SKM-1 (cell line): ENCODE measurements at regions not wholly inside any gene's neighbourhood (a gene's known extent, or its start where the extent isn't known, plus 50 kb on each side); places are given as distances from the start of the nearest gene placed in this dataset.
"Not testable (repeated sequence)": the region's sequence is repeated elsewhere in the genome, so short reads cannot be mapped to it uniquely, and the experiment has no call there.

Source experiments
- DNase-seq: peaks from one replicate; lab custom pipeline; 2025; ENCODE audit not compliant: unreplicated experiment; lab: John Stamatoyannopoulos, UW

DNA sequence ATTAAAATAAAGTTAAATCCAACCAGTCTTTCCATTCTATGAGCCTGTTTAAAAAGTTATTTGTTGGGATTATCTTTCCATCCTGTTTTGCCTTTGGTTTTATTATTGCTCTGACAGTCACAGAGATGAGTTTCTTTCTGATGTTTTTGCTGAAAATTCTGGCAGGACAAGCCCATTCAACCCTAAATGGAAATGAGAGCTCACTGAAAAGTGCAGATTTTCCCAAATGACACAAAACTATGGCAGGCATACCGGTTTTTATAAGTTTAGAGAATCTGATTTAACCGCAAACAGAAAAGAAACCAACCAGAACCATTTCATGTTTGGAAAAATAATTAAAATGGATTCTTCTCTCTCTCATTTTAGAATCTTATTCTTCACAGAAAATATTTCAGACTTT, 238.1 kb upstream of the SGO1 start:
- DNase-seq, result no peak

DNA sequence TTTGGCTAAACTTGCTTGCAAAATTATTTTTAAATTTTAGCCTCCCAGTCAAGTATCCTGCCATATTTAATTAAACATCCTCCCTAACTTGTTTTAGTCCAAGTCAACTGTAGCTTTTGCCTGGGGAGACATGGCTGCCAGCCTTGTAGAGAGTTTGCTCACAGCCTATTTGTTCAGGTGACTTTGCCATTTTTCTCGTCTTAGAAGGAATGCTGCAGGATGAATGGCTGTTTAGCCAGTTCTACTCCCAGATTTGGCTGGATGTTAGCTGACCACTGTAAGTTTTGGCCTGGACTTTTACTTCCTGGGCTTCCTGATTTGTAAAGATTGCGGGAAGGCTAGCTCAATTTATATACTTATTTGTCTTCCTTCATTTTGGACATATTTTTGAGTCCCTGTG, 236.4 kb upstream of the SGO1 start:
- DNase-seq, result no peak

DNA sequence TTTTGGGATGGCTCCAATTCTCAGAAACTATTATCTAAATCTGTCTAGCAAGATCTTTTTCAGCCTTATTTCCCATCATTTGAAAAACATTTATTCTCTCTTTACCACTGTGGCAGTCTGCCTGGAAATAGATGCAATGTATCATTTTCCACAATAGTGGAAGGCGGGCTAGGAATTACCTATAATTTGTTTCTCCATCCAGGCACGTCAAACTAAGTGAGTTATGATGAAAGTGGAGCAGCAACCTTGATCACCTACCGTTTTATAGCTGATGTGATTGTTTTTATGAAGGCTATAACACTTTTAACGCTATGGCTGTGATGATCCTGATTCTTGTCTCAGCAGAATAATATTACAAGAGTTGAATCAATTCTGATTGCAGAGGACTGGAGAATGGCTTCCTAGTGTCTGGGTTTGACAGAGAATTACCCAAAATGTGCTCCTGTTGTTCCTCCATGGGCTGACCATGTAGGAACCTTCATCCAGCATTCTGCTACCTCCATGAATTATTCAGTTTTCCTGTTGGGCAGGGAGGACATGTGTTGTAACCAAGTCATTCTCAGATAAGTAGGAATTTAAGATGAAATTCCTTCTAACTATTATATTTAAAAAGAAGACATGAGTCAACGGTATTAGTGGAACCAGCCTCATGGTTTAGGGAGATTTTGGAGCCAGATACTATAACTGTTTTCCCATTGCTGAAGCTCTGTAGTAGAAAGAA, 231.5 kb upstream of the SGO1 start:
- DNase-seq, result no peak

DNA sequence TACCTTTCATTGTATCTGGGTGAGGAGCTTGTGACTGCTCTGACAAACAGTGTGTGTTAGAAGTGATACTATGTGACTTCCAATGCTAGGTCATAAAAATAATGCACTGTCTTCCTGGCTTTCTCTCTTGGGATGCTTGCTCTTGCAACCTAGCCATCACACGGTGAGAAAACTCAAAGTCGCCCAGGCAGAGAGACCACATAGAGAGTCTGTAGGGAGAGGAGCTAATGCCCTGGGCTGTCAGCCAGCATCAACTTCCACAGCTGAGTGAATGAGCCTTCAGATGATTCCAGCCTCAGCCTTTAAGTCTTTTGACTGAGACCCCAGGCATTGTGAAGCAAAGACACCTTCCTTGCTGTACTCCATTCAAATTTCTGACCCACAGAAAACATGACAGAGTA, 220.6 kb upstream of the SGO1 start:
- no peak for DNase-seq

DNA sequence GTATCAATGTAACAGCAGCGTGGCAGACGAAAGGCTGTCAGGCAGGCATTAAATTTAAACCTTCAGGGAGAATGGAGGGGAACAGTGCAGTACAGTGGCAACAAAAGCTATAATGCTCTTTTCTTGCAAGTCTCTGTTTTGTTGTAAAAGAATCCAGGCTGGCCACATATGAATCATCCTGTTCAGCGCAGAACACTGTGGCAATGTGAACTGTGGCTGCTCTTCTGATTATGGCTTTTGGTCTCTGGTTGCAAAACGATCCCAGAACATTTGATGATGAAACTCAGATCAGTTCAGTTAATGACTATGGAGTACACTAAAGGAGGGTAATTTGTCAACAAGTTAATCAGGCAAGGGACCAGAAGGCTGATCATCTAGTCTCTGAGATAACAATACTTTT, 219.7 kb upstream of the SGO1 start:
- DNase-seq, result peak; percentile 20

DNA sequence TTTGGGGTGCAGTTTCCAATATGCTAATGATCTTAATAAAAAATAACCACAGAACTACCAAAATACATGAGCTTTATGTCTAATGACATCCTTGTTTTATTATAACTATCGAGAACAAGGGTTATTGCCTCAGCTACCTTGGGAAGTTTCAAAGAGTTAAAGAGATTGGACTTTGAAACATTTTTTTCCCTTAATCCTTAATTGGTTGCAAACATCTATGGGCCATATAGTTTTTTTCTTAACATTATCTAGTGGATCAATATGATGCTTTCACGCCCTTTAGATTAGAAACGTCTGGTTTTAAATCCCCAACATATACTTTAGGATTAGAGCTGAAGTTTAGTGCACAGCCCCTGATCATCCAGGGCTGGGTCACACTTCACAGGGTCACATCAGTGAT, 219.2 kb upstream of the SGO1 start:
- DNase-seq, result no peak

DNA sequence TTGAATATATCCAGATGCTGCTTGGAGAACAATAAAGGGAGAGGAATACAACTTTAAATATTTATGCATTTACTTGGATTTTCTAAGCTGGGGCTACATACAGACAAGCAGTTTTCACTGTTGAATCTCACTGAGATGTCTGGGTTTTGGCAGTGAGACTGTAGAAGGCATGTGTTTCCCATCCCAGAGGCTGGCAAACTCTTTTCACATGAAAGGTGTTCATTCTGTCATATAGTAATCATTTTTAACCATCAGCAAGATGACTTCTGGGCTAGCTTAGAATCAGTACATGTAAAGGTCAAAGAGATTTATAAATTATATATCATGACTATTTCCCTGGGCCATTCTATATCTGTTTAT, 218.7 kb upstream of the SGO1 start:
- no peak for DNase-seq

DNA sequence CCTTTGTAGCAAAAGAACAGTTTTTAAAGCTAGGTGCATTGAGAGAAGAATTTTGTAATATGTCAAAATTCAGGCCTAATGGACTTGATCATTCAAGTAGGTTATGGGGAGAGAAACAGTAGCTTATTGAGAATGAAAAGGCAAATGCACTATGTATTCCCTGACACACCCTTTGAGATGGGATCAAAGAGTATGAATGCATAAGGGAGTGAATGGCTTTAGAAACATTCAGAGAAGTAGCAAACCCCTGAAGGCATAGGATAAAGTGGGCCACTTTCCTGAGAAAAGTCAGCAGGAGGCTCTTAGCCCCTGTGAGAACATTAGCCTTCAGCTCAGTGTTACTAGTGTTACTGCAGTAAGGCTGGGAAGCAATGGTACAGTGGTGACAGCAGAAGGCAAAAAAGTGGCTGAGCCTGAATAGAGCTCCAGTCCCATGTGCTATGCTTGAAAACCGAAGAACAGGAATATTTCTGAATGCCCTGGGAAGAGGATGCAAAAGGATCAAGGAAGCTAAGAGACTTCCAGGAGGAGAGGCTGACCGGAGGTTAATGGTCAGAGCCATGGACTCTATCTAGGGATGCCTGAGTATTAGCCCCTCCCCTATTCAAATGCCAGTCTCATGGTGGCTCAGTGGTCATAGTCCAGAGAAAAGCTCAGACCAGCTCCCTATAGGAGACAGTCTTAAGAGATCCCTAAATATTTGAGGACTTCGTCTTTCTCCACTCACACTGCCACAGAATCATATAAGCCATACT, 218.2 kb upstream of the SGO1 start:
- no peak for DNase-seq

DNA sequence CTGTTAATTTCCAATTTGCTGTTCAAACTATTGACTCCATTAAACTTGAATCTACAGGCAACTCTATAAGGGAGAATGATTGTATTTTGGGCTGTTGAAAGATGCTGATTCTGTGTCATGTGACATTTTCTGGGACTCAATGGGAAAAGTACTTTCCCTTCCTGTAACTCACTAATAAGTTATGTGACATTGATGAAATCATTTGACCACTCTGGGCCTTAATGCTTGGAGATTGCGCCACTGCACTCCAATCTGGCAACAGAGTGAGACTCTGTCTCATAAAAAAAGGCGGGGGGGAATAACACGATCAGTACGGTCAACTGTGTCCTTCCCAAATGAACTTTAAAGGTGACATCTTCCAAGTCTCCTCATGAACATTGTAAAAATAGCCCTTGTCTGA, 215.2 kb upstream of the SGO1 start:
- no peak for DNase-seq

DNA sequence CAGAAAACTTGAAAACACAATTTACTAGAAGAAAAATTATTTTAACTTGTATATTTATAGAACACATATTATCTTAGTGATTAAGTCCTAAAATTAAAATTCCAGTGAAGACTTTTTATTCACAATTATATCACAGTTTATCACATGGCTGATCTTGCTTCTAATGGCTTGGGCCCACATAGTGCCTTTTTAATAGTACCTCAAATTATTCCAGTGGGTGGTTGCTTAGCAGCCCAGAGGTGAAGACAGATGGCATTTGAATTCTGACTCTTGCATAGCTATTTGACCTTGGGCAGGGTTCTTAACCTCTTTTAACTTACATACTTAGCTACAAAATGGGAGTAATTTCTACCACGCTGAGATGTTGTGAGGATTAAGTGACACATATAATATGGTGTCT, 214.7 kb upstream of the SGO1 start:
- no peak for DNase-seq

DNA sequence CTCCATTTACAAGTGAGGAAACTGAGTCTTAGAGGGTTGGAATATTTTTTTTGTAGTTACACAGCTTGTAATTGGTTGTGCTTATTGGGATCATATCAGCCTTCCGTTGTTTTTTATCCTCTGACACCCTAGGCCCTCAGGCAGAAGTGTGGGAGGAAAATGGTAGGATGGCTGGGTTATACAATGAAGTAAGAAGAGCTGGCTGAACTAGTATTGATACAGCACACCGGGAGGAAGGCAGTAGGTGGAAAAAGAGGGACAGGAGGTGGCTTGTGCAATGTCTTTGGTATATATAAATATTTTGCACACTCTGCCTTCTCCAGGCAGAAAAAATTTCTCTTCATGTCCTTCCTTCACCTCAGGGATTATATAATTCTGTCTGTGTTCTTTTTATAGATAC, 214.3 kb upstream of the SGO1 start:
- no peak for DNase-seq

DNA sequence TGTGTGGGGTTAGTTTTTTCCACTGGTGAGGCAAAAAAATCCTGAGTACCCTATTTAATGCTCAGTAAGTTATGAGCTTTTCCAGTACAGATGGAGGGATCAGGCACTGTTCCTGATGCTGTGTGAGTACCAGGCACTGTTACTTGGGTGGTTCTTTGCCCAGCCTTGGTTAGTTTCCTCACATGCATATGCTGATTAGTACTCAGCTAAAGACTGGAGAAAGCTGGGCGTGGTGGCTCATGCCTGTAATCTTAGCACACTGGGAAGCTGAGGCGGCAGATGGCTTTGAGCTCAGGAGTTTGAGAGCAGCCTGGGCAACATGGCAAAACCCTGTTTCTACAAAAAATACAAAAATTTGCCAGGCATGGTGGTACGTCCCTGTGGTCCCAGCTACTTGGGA, 210.3 kb upstream of the SGO1 start:
- DNase-seq, result no peak

DNA sequence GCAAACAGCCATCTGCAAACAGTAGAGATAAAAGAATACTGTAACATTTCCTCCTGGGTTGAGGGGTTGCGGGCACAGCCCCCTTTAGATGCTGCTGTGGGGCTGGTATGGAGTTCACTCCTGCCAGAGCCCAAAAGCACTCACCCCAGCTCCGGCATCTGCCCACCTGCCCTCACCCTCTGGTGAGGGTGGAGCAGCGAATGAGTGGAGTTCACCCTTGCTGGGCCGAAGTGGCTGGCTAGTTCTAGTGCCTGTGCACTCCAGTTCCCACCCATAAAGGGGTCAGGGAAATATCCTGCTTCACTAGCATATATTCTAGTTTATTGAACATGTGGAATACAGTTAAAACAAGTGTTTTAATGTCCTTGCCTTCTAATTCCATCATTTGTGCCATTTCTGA, 209.7 kb upstream of the SGO1 start:
- DNase-seq, result no peak

DNA sequence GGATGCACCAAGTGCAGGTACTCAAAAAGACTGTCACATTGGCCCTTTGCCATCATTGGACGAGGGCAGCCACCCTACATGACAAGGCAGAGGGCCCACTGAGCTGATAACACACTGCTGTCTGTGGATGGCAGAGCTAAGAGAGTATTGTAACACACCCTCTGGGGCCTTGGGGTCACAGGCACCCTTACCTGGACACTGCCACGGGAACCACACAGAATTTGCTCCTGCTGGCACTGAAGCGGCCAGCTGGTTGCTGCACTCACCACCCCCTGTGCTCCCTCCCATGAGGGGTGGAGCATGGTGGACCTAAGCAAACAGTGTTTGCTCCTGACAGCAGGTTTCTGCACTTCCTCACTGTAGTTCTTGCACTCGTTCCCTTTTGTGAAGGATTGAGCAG, 208.2 kb upstream of the SGO1 start:
- DNase-seq, result no peak

DNA sequence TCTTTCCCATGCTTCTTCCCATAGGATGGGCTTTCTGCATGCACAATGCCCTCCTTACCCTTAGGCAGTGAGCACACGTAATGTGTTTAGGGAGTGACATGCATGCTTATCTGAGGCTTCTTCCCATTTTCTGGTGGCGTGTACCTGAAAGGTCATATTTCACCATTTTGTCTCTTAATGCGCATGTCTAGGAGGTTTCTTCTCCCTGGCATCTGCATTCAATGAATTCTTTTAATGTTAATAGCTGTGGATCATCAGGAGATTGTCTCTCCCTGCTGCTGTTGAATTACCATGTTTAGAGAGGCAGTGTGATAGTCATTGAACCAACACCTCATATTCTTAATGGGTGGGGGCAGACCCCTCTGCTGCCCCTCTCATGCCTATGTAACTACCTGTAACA, 205.6 kb upstream of the SGO1 start:
- DNase-seq, result no peak

DNA sequence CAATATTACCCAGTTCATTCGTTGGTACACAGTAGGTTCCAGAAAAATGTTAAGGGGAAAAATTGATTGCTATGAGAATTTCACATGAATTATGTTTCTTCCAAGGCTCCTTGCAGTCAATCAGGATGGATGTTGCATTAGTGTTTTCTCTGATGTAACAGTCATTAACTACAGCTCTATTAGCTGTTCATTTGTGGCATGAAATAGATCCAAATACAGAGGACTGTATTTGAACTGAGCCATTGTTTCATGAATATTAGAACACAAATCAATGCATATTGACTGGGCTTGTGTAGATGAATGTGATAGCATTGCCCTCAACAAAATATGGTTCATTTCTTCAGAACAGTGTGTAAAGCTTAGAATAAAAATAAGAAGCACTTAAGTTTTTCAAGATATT, 203.0 kb upstream of the SGO1 start:
- DNase-seq, result no peak

DNA sequence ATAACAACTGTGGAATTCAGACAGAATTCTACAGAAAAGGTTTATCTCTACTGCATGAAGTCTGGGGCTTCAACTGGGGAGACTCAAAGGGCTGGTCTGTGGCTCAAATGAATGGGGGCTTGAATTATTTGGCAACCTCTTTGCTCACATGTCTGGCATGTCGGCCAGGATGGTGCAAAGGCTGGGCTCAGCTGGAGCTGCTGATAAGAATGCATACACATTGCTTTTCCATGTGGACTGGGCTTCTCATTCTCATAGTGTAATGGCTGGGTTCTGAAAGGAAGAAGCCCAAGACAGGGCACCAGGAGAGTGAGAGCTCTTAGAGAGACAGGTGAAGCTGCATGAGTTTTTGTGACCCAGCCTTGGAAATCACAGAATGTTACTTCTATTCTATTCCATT, 194.3 kb upstream of the SGO1 start:
- DNase-seq, result no peak

DNA sequence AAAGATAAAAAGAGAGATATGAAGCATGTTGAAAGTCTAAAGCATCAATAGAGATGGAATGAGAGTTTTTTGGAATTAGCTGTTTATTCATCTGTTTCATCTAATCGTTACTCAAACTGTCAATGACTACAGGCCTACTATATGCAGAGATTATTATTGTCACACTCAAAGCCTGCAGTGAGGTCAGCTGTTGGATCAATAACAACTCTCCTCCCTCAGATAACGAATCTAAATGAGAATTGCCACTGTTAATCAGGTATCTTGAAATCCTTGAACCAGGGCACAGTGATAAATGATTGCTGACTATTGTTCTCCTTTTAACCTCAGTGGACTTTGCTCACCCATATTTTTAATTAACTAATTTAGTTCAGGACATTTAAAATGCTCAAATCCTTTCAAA, 192.3 kb upstream of the SGO1 start:
- DNase-seq, result no peak

DNA sequence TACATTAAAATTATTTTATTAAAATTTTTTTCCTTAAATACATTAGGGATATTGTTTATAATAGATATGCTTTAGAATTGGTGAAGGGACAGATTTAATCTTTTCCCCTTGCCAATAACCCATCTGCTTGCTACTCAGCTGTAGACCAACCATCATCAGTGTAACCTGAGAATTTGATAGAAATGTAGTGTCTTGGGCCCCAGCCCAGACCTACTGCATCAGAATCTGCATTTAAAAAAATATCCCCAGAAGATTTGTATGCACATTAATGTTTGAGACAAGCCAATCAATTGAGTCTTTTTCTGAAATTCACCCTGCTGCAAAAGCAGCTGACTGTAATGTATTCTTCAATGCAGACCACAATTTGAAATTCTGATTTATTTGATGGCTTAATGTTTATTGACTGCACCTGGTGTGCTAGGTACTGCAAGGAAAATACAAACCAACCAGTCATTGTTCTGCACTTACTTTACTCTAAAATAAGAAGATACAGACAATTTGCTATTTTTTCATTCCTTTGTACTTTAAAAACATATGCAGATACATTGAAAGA, 190.7 kb upstream of the SGO1 start:
- DNase-seq, result no peak

DNA sequence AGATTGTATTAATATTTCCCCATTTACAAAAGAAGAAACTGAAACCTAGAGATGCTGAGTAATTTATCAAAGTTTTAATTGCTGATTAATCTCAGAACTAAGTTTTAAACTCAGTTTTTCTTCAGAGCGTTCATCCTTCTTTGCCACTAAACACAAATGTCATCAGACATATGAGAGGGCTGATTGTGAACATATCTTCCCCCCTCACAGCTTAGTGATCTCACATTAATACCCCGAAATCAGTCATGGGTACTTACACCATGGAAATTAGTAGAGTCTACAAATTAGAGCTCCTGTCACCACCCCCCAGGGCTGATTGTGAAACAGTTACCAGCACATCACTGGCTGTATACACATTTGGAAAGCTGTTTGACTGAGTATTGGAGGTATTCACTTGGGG, 189.3 kb upstream of the SGO1 start:
- no peak for DNase-seq

DNA sequence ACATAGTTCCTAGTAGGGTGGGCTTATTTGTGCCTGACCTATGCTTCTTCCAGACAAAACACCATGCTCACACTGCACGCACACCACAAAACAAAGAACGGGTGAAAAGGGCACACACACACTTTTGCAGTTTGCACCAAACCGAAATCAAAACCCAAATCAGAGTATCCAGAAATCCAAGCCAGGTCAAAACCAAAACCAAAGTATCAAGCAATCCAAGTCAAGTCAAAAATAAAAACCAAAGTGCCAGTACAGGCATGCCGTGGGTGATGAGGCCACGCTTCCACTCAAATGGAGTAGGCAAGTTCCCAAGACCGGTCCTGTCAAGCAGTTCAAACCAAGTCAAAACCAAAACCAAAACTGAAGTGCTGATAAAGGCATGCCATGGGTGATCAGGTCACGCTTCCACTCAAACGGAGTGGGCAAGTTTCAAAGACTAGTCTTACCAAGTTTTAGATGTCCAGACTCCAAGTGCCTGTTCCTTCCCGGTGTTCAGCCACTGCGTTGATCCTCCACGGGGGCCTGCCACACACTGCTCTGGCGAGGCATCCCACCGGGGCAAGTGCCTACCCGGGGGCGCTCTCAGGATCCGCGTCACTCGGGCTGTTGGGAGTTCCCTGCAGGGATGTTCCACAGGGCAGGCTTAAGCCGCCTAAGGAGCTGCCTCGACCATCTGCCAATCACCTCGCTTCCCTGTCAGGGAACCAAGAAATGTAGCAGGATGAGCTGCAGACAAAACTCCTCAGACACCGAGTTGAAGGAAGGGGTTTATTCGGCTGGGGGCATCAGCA, 184.5 kb upstream of the SGO1 start:
- not testable (repeated sequence) for DNase-seq

DNA sequence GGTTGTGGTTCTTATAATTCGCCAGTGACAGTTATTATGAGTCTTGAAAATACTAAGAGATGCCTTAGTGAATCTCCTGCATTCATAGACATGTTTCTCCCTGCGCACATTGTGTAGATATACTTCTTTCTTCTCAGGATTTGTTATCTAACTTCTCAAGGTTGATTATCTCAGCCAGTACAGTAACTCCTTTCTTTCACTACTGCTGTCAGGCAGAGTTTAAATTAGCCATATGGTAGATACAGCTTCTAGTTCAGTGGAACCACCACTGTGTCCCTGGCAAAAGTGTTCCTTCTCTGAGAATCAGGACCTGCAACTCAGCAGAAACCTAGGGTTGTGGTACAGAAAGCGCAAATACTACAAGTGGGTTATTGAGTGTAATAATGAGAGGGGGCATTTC, 175.0 kb upstream of the SGO1 start:
- DNase-seq, result no peak
